ENCODE measurements at regions not wholly inside any gene's neighbourhood (a gene's known extent, or its start where the extent isn't known, plus 50 kb on each side); places are given as distances from the start of the nearest gene placed in this dataset.

DNA sequence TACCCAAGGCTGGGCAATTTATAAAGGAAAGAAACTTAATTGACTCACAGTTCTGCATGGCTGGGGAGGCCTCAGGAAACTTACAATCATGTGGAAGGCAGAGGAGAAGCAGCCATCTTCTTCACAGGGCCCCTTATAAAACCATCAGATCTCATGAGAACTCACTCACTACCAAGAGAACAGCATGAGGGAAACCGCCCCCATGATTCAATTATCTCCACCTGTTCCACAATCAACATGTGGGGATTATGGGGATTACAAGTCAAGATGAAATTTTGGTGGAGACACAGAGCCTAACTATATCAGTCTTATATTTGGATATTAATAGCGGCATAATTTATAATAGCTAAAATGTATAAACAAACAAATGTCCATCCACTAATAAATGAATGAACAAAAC, 1123.7 kb upstream of the NCAM2 start:
- Histone ChIP-seq H3K4me3 (no peak overlapping the region), H3K27me3 (no peaks in the 10 kb centered on the region), H3K36me3 (no peaks in the 10 kb centered on the region), H3K4me1 (no peaks in the 10 kb centered on the region), H3K9me3 (no peaks in the 10 kb centered on the region), H3K27ac (no peak overlapping the region)
- intact Hi-C loops (cut with DNase I) = no loop called here
- no peak for ATAC-seq
- DNase-seq = no peak
- TF ChIP-seq, protein P1, sequence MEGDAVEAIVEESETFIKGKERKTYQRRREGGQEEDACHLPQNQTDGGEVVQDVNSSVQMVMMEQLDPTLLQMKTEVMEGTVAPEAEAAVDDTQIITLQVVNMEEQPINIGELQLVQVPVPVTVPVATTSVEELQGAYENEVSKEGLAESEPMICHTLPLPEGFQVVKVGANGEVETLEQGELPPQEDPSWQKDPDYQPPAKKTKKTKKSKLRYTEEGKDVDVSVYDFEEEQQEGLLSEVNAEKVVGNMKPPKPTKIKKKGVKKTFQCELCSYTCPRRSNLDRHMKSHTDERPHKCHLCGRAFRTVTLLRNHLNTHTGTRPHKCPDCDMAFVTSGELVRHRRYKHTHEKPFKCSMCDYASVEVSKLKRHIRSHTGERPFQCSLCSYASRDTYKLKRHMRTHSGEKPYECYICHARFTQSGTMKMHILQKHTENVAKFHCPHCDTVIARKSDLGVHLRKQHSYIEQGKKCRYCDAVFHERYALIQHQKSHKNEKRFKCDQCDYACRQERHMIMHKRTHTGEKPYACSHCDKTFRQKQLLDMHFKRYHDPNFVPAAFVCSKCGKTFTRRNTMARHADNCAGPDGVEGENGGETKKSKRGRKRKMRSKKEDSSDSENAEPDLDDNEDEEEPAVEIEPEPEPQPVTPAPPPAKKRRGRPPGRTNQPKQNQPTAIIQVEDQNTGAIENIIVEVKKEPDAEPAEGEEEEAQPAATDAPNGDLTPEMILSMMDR (IDR thresholded peaks at IDR 0.05) = no peak

DNA sequence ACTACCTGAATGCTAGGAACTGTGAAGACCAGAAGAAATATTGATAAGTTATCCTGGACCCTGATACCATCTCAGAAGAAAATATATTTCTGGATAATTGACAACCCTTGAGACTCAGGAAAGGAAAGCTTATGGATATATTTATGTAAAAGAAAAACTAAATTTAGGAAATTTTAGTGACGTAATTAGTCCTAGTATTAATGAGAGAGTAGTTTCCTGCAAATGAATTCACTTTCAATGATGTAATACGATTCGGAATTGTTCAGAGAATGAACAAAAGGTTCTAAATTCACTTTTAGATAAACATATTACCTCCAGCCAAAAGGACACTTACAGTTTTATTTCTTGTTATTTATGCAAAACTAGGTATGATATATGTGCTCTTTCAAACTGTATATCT, 1120.1 kb upstream of the NCAM2 start:
- Histone ChIP-seq H3K27me3 (no peaks in the 10 kb centered on the region), H3K27ac (no peak overlapping the region), H3K4me1 (no peaks in the 10 kb centered on the region), H3K4me3 (no peak overlapping the region), H3K36me3 (no peaks in the 10 kb centered on the region), H3K9me3 (no peaks in the 10 kb centered on the region)
- no peak for DNase-seq
- ATAC-seq = no peak
- TF ChIP-seq, protein P1 (IDR thresholded peaks at IDR 0.05) = no peak
- intact Hi-C loops (cut with DNase I) = no loop called here

DNA sequence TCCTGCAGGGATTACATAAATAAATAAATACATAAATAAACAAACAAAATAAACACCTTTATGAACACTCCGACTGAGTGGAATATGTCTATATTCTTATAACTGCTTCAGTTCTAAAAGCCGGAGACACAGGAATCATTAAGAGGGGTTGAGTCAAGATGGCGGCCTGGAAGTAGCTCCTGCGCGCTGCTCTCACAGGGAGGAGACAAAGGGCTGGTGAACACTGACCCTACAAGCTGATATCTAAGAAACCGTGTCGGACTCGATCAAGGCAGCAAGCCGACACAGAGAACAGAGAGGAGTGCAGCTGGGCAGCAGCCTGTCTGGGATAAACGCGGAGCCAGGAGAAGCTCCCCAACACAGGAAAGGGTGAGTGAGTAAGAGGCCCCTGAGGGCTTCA, 1098.6 kb upstream of the NCAM2 start:
- H3K27ac ChIP-seq = no peak overlapping the region
- no peaks in the 10 kb centered on the region for H3K27me3 ChIP-seq
- H3K4me1 ChIP-seq = no peaks in the 10 kb centered on the region
- H3K4me3 ChIP-seq = no peak overlapping the region
- TF ChIP-seq, protein P1 (IDR thresholded peaks at IDR 0.05) = no peak
- H3K36me3 ChIP-seq = no peaks in the 10 kb centered on the region
- no peak for ATAC-seq
- no peaks in the 10 kb centered on the region for H3K9me3 ChIP-seq
- DNase-seq = no peak
- intact Hi-C loops (cut with DNase I) = no loop called here

DNA sequence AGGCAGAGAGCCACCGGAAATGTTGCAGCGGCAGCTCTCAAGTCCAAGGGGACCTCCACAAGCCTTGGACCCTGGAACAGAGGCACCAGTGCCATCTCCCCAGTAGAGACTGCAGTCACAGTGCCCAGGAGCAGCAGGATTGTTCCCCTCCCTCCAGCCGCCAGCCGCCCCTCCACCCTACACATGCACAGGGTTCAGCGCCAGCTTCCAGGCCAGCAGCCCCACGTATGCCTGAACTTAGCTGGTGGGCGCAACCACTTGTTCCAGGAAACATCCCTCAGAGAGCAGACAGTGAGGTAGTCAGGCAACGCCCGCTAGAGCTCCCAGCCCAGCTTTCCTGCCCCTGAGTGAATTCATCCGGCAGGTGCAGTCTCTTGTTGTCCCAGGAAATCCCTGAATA, 1098.1 kb upstream of the NCAM2 start:
- TF ChIP-seq, protein P1 (IDR thresholded peaks at IDR 0.05) = no peak
- no peaks in the 10 kb centered on the region for H3K4me1 ChIP-seq
- intact Hi-C loops (cut with DNase I) = no loop called here
- ATAC-seq = peak; percentile 28
- no peak for DNase-seq
- no peaks in the 10 kb centered on the region for H3K9me3 ChIP-seq
- no peak overlapping the region for H3K4me3 ChIP-seq
- H3K36me3 ChIP-seq = no peaks in the 10 kb centered on the region
- no peak overlapping the region for H3K27ac ChIP-seq
- H3K27me3 ChIP-seq = no peaks in the 10 kb centered on the region

DNA sequence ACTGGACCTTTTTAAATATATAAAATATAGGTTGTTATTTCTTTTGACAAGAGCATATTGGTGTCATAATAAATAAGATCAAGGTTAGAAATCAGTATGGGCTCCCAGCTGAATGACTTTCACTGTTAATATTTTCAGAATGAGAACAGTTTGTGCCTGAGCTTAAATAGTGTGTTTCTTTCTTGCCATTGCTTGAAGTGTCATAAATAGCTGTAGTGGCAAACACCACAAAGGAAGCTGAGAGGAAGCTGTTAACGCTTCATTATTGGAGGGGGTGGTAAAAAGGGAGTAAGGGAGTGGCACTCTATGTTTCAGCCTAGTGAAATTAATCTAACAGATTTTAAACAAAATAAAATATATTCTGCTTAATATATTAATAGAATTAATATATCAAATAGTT, 1089.8 kb upstream of the NCAM2 start:
- TF ChIP-seq, protein P1 (IDR thresholded peaks at IDR 0.05) = no peak

DNA sequence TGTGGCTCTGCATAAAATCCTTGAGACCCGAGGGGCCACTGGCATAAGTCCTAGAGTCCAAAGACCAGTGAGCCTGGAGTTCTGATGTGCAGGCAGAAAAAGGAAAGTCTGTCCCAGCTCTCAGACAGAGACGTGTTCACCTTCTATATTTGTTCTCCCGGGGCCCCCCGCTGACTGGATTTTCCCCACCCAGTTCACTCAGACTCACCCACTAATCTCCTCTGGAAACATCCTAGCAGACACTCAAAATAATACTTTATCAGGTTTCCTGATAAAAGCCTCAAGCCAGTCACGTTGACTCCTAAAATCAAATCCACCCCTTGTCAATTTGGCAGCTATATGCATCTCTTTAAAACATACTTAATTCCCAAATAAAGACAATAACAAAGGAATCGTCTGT, 1084.2 kb upstream of the NCAM2 start:
- intact Hi-C loops (cut with DNase I) = no loop called here
- H3K9me3 ChIP-seq = no peaks in the 10 kb centered on the region

More for the DNA sequence above, 1089.8 kb upstream of the NCAM2 start:
- no peak for DNase-seq
- no peaks in the 10 kb centered on the region for H3K9me3 ChIP-seq
- H3K27me3 ChIP-seq = no peaks in the 10 kb centered on the region
- intact Hi-C loops (cut with DNase I) = no loop called here
- no peak for ATAC-seq
- H3K4me1 ChIP-seq = no peaks in the 10 kb centered on the region
- H3K36me3 ChIP-seq = no peaks in the 10 kb centered on the region
- no peak overlapping the region for H3K27ac ChIP-seq
- no peak overlapping the region for H3K4me3 ChIP-seq

More for the DNA sequence above, 1084.2 kb upstream of the NCAM2 start:
- DNase-seq (no peak), ATAC-seq (no peak)
- TF ChIP-seq, protein P1 (IDR thresholded peaks at IDR 0.05) = no peak
- no peak overlapping the region for H3K4me3 ChIP-seq
- H3K36me3 ChIP-seq = no peaks in the 10 kb centered on the region
- no peak overlapping the region for H3K27ac ChIP-seq
- no peaks in the 10 kb centered on the region for H3K27me3 ChIP-seq
- H3K4me1 ChIP-seq = no peaks in the 10 kb centered on the region
